Ovary (tissue), 7 donors: ENCODE measurements at regions not wholly inside any gene's neighbourhood (a gene's known extent, or its start where the extent isn't known, plus 50 kb on each side); places are given as distances from the start of the nearest gene placed in this dataset.

Experiments
- DNase-seq, 5 donors: peaks; one replicate each; pipeline ENCODE4 v3.0.0-alpha.2; 2019 to 2020
- H3K27ac ChIP-seq, 2 donors: fragments of 200-600 bp; one replicate each; pipeline versions ENCODE4 v1.5.1 to v1.8.0; 2019 to 2022
- H3K27me3 ChIP-seq: fragments of 200-600 bp; one replicate; pipeline ENCODE4 v1.8.0; 2022
- H3K36me3 ChIP-seq: fragments of 200-600 bp; sonication (generic); one replicate; pipeline ENCODE4 v1.5.1; 2019
- H3K4me1 ChIP-seq: one replicate; pipeline ENCODE4 v1.8.1; 2013; ENCODE audit warnings: mild to moderate bottlenecking, moderate library complexity; ENCODE audit not compliant: insufficient read depth
- H3K4me3 ChIP-seq: fragments of 200-600 bp; sonication (generic); one replicate; pipeline ENCODE4 v1.5.1; 2017
- H3K9me3 ChIP-seq, 2 donors: fragments of 200-600 bp in 1 of 2; sonication (generic) in 1 of 2; one replicate each; pipeline versions ENCODE4 v1.5.1 to v1.8.1; 2013 to 2019; ENCODE audit warnings: mild to moderate bottlenecking in 1 of 2, moderate library complexity in 1 of 2
- CTCF ChIP-seq, 3 donors: fragments of 450-650 bp in 2 of 3; fragments of 200-600 bp in 1 of 3; IDR thresholded peaks; one replicate each; pipeline versions ENCODE4 v1.5.1 to v1.8.0; 2016 to 2022; ENCODE audit warnings: antibody characterized with exemption in 3 of 3, mild to moderate bottlenecking in 1 of 3
- EP300 ChIP-seq: sonication (generic); formaldehyde crosslinking; IDR thresholded peaks from one replicate; pipeline ENCODE4 v1.6.1; 2017; ENCODE audit warnings: antibody characterized with exemption
- POLR2A ChIP-seq: fragments of 450-650 bp; IDR thresholded peaks from one replicate; pipeline ENCODE4 v1.6.1; 2017; ENCODE audit warnings: antibody characterized with exemption, mild to moderate bottlenecking, moderate library complexity
- WGBS, 3 donors: extraction: QIAGEN DNeasy Blood & Tissue Kit in 1 of 3; methylation state at CpG; one replicate each; pipeline versions ENCODE4 v1.1.5 to v1.1.7; 2013 to 2017; 5-methylcytosine and 5-hydroxymethylcytosine counted together
- intact Hi-C, 4 donors: fragments of 100-400 bp; cut with DNase I; formaldehyde crosslinking; loops; one replicate each; pipeline versions ENCODE4 v1.11.0 to v1.15.1; 2022 to 2023
- donor health status: DM: no; HTN: no; CAD: no; lungs with moderate emphysema.
- donor health status: DM: no; HTN: no; CAD: no.
- donor health status: Bipolar disorder and iron deficiency.
- donor health status: DM: no; HTN: no; CAD: no.
- donor health status: DM: yes; HTN: yes; CAD: no.

- Histone ChIP-seq H3K36me3 (no peaks in the 10 kb centered on the region), H3K4me3 (no peak overlapping the region), H3K27me3 (no peaks in the 10 kb centered on the region), H3K27ac (no peak overlapping the region), H3K4me1 (no peaks in the 10 kb centered on the region), H3K9me3 (no peaks in the 10 kb centered on the region)
- intact Hi-C loops, result no loop called here
- TF ChIP-seq CTCF (IDR thresholded peaks at IDR 0.05), result no peak
- TF ChIP-seq POLR2A, result no peak
- no peak for TF ChIP-seq EP300
- WGBS, 3 donors, result 89 to 90% (median 89%) methylated on average over 9 of the region's 9 CpGs
- DNase-seq, result no peak
These were observed 516.6 kb upstream of the RGS18 start for GRCh38 chr1:191641420-191642260.

- no peaks in the 10 kb centered on the region for H3K27me3 ChIP-seq
- no peak overlapping the region for H3K27ac ChIP-seq
- H3K36me3 ChIP-seq, result no peaks in the 10 kb centered on the region
- WGBS, 3 donors, result 40 to 90% (median 77%) methylated on average over 1 of the region's 1 CpG
- no peak for DNase-seq
- no peaks in the 10 kb centered on the region for H3K4me1 ChIP-seq
- no peak for TF ChIP-seq EP300
- no peak for TF ChIP-seq CTCF (IDR thresholded peaks at IDR 0.05)
- no peak for TF ChIP-seq POLR2A
- intact Hi-C loops, result no loop called here
- H3K9me3 ChIP-seq, result no peaks in the 10 kb centered on the region
- no peak overlapping the region for H3K4me3 ChIP-seq
These were observed 515.2 kb upstream of the RGS18 start for GRCh38 chr1:191643060-191643459.

- no peaks in the 10 kb centered on the region for H3K4me1 ChIP-seq
- WGBS, 3 donors, result 92 to 93% (median 93%) methylated on average over 2 of the region's 2 CpGs
- no peaks in the 10 kb centered on the region for H3K9me3 ChIP-seq
- H3K27me3 ChIP-seq, result no peaks in the 10 kb centered on the region
- no peak overlapping the region for H3K4me3 ChIP-seq
- intact Hi-C loops, result no loop called here
- no peak for DNase-seq
- no peaks in the 10 kb centered on the region for H3K36me3 ChIP-seq
- TF ChIP-seq CTCF (IDR thresholded peaks at IDR 0.05), result no peak
- no peak for TF ChIP-seq EP300
- no peak for TF ChIP-seq POLR2A
- H3K27ac ChIP-seq, result no peak overlapping the region
These were observed 509.3 kb upstream of the RGS18 start for GRCh38 chr1:191648939-191649338.

GRCh38 chr1:191662051-191662450 is 496.2 kb upstream of the RGS18 start:
- Histone ChIP-seq H3K27ac (no peak overlapping the region), H3K4me1 (no peaks in the 10 kb centered on the region), H3K4me3 (no peak overlapping the region), H3K27me3 (no peaks in the 10 kb centered on the region), H3K36me3 (no peaks in the 10 kb centered on the region), H3K9me3 (no peaks in the 10 kb centered on the region)
- intact Hi-C loops, result no loop called here
- no peak for DNase-seq
- no peak for TF ChIP-seq EP300
- TF ChIP-seq CTCF (IDR thresholded peaks at IDR 0.05), result no peak
- no peak for TF ChIP-seq POLR2A
- WGBS, 3 donors, result 84 to 91% (median 89%) methylated on average over 1 of the region's 1 CpG
